Activated CD8-positive, alpha-beta memory T cell treated with anti-CD3 and anti-CD28 coated beads, Interleukin-2, amount 10 ng/mL, durations not matched to agents 7 days and 5 days (primary cell): ENCODE measurements at regions not wholly inside any gene's neighbourhood (a gene's known extent, or its start where the extent isn't known, plus 50 kb on each side); places are given as distances from the start of the nearest gene placed in this dataset.

Experiments used
- ATAC-seq: fragments of 150-1000 bp; cut with Tn5 transposase; one replicate; pipeline ENCODE4 v1.10.0; 2021; ENCODE audit warnings: moderate library complexity
- CTCF ChIA-PET: fragments of 350-600 bp; sonication (Branson Sonifier 250); formaldehyde crosslinking; loops from one replicate; lab custom pipeline; 2021; ENCODE audit warnings: antibody characterized with exemption; lab: Charles Lee
- DNase-seq: peaks from one replicate; pipeline ENCODE4 v3.0.0-alpha.2; 2020
- H3K27ac Mint-ChIP-seq: one replicate; pipeline ENCODE4 v1.8.0; 2021; ENCODE audit warnings: mild to moderate bottlenecking, mixed read lengths
- H3K27me3 Mint-ChIP-seq: one replicate; pipeline ENCODE4 v1.8.0; 2021; ENCODE audit warnings: mixed read lengths
- H3K36me3 Mint-ChIP-seq: one replicate; pipeline ENCODE4 v1.8.0; 2021; ENCODE audit warnings: mild to moderate bottlenecking, mixed read lengths
- H3K4me1 Mint-ChIP-seq: one replicate; pipeline ENCODE4 v1.8.0; 2021; ENCODE audit warnings: mixed read lengths
- H3K4me3 Mint-ChIP-seq: one replicate; pipeline ENCODE4 v1.8.0; 2021; ENCODE audit warnings: mild to moderate bottlenecking, moderate library complexity, mixed read lengths
- H3K9me3 Mint-ChIP-seq: one replicate; pipeline ENCODE4 v1.8.0; 2022; ENCODE audit warnings: low read depth, mixed read lengths

- DNase-seq: no peak
- H3K27me3 Mint-ChIP-seq: peaks cover 11% of the 10 kb centered on the region
- no peak overlapping the region for H3K4me3 Mint-ChIP-seq
- CTCF ChIA-PET: no interaction called here
- H3K4me1 Mint-ChIP-seq: no peaks in the 10 kb centered on the region
- no peaks in the 10 kb centered on the region for H3K36me3 Mint-ChIP-seq
- no peak for ATAC-seq
- no peak overlapping the region for H3K27ac Mint-ChIP-seq
- no peaks in the 10 kb centered on the region for H3K9me3 Mint-ChIP-seq
Measured at GRCh38 chr4:123777373-123777772, 380.8 kb downstream of the SPRY1 start.

GRCh38 chr4:123783151-123783790, 386.7 kb downstream of the SPRY1 start:
- no peak for ATAC-seq
- H3K27ac Mint-ChIP-seq: no peak overlapping the region
- no peak for DNase-seq
- H3K4me1 Mint-ChIP-seq: no peaks in the 10 kb centered on the region
- no peak overlapping the region for H3K4me3 Mint-ChIP-seq
- CTCF ChIA-PET: interaction anchor here (0.8 kb wide), 1 partner anchor 10 kb away, joined by 5 read pairs; no protein-coding TSS in a partner anchor
- no peaks in the 10 kb centered on the region for H3K9me3 Mint-ChIP-seq
- H3K36me3 Mint-ChIP-seq: no peaks in the 10 kb centered on the region
- H3K27me3 Mint-ChIP-seq: peaks cover 5% of the 10 kb centered on the region

GRCh38 chr4:123783921-123784320, 387.3 kb downstream of the SPRY1 start:
- Mint-ChIP-seq H3K9me3 (no peaks in the 10 kb centered on the region), H3K27me3 (peaks cover 5% of the 10 kb centered on the region), H3K4me1 (no peaks in the 10 kb centered on the region), H3K27ac (no peak overlapping the region), H3K36me3 (no peaks in the 10 kb centered on the region), H3K4me3 (no peak overlapping the region)
- DNase-seq: no peak
- CTCF ChIA-PET: no interaction called here
- ATAC-seq: no peak

- no peaks in the 10 kb centered on the region for H3K4me1 Mint-ChIP-seq
- no peaks in the 10 kb centered on the region for H3K36me3 Mint-ChIP-seq
- no peaks in the 10 kb centered on the region for H3K9me3 Mint-ChIP-seq
- no peak overlapping the region for H3K27ac Mint-ChIP-seq
- DNase-seq: no peak
- H3K27me3 Mint-ChIP-seq: peaks cover 5% of the 10 kb centered on the region
- H3K4me3 Mint-ChIP-seq: no peak overlapping the region
- CTCF ChIA-PET: no interaction called here
- no peak for ATAC-seq
Measured at GRCh38 chr4:123784626-123785025, 388.0 kb downstream of the SPRY1 start.

GRCh38 chr4:123785538-123785937, 388.9 kb downstream of the SPRY1 start:
- no peak for ATAC-seq
- no peaks in the 10 kb centered on the region for H3K4me1 Mint-ChIP-seq
- CTCF ChIA-PET: no interaction called here
- DNase-seq: no peak
- no peaks in the 10 kb centered on the region for H3K36me3 Mint-ChIP-seq
- no peak overlapping the region for H3K27ac Mint-ChIP-seq
- H3K27me3 Mint-ChIP-seq: peaks cover 5% of the 10 kb centered on the region
- no peak overlapping the region for H3K4me3 Mint-ChIP-seq
- H3K9me3 Mint-ChIP-seq: no peaks in the 10 kb centered on the region

- Mint-ChIP-seq H3K9me3 (no peaks in the 10 kb centered on the region), H3K27ac (no peak overlapping the region), H3K4me3 (no peak overlapping the region), H3K4me1 (no peaks in the 10 kb centered on the region), H3K36me3 (no peaks in the 10 kb centered on the region), H3K27me3 (peaks cover 5% of the 10 kb centered on the region)
- DNase-seq: no peak
- CTCF ChIA-PET: no interaction called here
- ATAC-seq: no peak
Measured at GRCh38 chr4:123786163-123786915, 389.7 kb downstream of the SPRY1 start.

- no peak for DNase-seq
- CTCF ChIA-PET: interaction anchor here (0.8 kb wide), 1 partner anchor 14 kb away, joined by 5 read pairs; no protein-coding TSS in a partner anchor
- ATAC-seq: no peak
- H3K36me3 Mint-ChIP-seq: no peaks in the 10 kb centered on the region
- no peaks in the 10 kb centered on the region for H3K9me3 Mint-ChIP-seq
- H3K27me3 Mint-ChIP-seq: peaks cover 5% of the 10 kb centered on the region
- no peak overlapping the region for H3K27ac Mint-ChIP-seq
- no peak overlapping the region for H3K4me3 Mint-ChIP-seq
- no peaks in the 10 kb centered on the region for H3K4me1 Mint-ChIP-seq
Measured at GRCh38 chr4:123786920-123787319, 390.3 kb downstream of the SPRY1 start.

- peaks cover 5% of the 10 kb centered on the region for H3K27me3 Mint-ChIP-seq
- CTCF ChIA-PET: interaction anchor here (0.8 kb wide), 1 partner anchor 14 kb away, joined by 5 read pairs; no protein-coding TSS in a partner anchor
- no peak for ATAC-seq
- no peaks in the 10 kb centered on the region for H3K4me1 Mint-ChIP-seq
- H3K36me3 Mint-ChIP-seq: no peaks in the 10 kb centered on the region
- DNase-seq: no peak
- H3K9me3 Mint-ChIP-seq: no peaks in the 10 kb centered on the region
- no peak overlapping the region for H3K27ac Mint-ChIP-seq
- H3K4me3 Mint-ChIP-seq: no peak overlapping the region
Measured at GRCh38 chr4:123787512-123788080, 391.0 kb downstream of the SPRY1 start.

GRCh38 chr4:123788577-123788976, 392.0 kb downstream of the SPRY1 start:
- Mint-ChIP-seq H3K27ac (no peak overlapping the region), H3K4me3 (no peak overlapping the region), H3K4me1 (no peaks in the 10 kb centered on the region), H3K27me3 (peaks cover 5% of the 10 kb centered on the region), H3K36me3 (no peaks in the 10 kb centered on the region), H3K9me3 (no peaks in the 10 kb centered on the region)
- ATAC-seq (no peak), DNase-seq (no peak)
- CTCF ChIA-PET: no interaction called here

- Mint-ChIP-seq H3K4me1 (no peaks in the 10 kb centered on the region), H3K27me3 (peaks cover 5% of the 10 kb centered on the region), H3K36me3 (no peaks in the 10 kb centered on the region), H3K27ac (no peak overlapping the region), H3K4me3 (no peak overlapping the region), H3K9me3 (no peaks in the 10 kb centered on the region)
- no peak for ATAC-seq
- DNase-seq: no peak
- CTCF ChIA-PET: no interaction called here
Measured at GRCh38 chr4:123790681-123791080, 394.1 kb downstream of the SPRY1 start.

GRCh38 chr4:123802082-123802645, 405.6 kb downstream of the SPRY1 start:
- Mint-ChIP-seq H3K36me3 (no peaks in the 10 kb centered on the region), H3K9me3 (no peaks in the 10 kb centered on the region), H3K27me3 (peaks cover 10% of the 10 kb centered on the region), H3K4me3 (no peak overlapping the region), H3K27ac (no peak overlapping the region), H3K4me1 (no peaks in the 10 kb centered on the region)
- CTCF ChIA-PET: no interaction called here
- no peak for DNase-seq
- ATAC-seq: no peak

GRCh38 chr4:123802933-123803332, 406.3 kb downstream of the SPRY1 start:
- Mint-ChIP-seq H3K36me3 (no peaks in the 10 kb centered on the region), H3K9me3 (no peaks in the 10 kb centered on the region), H3K27ac (no peak overlapping the region), H3K4me3 (no peak overlapping the region), H3K4me1 (no peaks in the 10 kb centered on the region), H3K27me3 (peaks cover 10% of the 10 kb centered on the region)
- CTCF ChIA-PET: no interaction called here
- no peak for DNase-seq
- no peak for ATAC-seq

GRCh38 chr4:123804196-123804721, 407.7 kb downstream of the SPRY1 start:
- no peaks in the 10 kb centered on the region for H3K4me1 Mint-ChIP-seq
- no peak overlapping the region for H3K4me3 Mint-ChIP-seq
- no peaks in the 10 kb centered on the region for H3K9me3 Mint-ChIP-seq
- peaks cover 5% of the 10 kb centered on the region for H3K27me3 Mint-ChIP-seq
- DNase-seq (no peak), ATAC-seq (no peak)
- H3K36me3 Mint-ChIP-seq: no peaks in the 10 kb centered on the region
- H3K27ac Mint-ChIP-seq: no peak overlapping the region
- CTCF ChIA-PET: interaction anchor here (1.0 kb wide), 1 partner anchor 31 kb away, joined by 3 read pairs; no protein-coding TSS in a partner anchor
